Neuron (in vitro differentiated cells): ENCODE measurements at regions not wholly inside any gene's neighbourhood (a gene's known extent, or its start where the extent isn't known, plus 50 kb on each side); places are given as distances from the start of the nearest gene placed in this dataset.

Experiments used
- H2AFZ ChIP-seq: one replicate; pipeline ENCODE4 v1.6.1; 2013; ENCODE audit warnings: low read depth, mild to moderate bottlenecking, inconsistent platforms, low read length, moderate library complexity
- H3K27me3 ChIP-seq: one replicate; pipeline ENCODE4 v1.6.1; 2013; ENCODE audit warnings: low read length; ENCODE audit not compliant: insufficient read depth
- H3K36me3 ChIP-seq: one replicate; pipeline ENCODE4 v1.6.1; 2013; ENCODE audit warnings: low read length; ENCODE audit not compliant: insufficient read depth
- H3K4me1 ChIP-seq: one replicate; pipeline ENCODE4 v1.6.1; 2013; ENCODE audit warnings: low read length; ENCODE audit not compliant: insufficient read depth
- H3K4me3 ChIP-seq: 2 replicates; pipeline ENCODE4 v1.5.1; 2013; ENCODE audit warnings: mild to moderate bottlenecking, low read length, moderate library complexity
- H3K9me3 ChIP-seq: one replicate; pipeline ENCODE4 v1.6.1; 2013; ENCODE audit warnings: low read length

DNA sequence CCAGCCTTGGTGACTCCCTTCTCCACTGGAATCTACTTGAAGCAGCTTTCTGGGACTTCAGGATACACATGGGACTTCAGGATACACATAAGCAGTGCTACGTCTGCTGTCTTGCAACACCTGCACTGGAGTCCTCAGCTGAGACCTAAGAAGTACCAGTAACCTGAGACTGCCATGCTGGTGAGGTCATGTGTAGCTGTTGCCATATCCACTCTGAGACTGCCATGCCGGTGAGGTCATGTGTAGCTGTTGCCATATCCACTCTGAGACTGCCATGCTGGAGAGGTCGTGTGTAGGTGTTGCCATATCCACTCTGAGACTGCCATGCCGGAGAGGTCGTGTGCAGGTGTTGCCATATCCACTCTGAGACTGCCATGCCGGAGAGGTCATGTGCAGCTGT, 937.9 kb downstream of the EFNB2 start:
- no peak overlapping the region for H3K4me3 ChIP-seq
- H3K27me3 ChIP-seq: no peaks in the 10 kb centered on the region
- H3K36me3 ChIP-seq: no peaks in the 10 kb centered on the region
- no peak overlapping the region for H2AFZ ChIP-seq
- no peaks in the 10 kb centered on the region for H3K9me3 ChIP-seq
- H3K4me1 ChIP-seq: no peaks in the 10 kb centered on the region

DNA sequence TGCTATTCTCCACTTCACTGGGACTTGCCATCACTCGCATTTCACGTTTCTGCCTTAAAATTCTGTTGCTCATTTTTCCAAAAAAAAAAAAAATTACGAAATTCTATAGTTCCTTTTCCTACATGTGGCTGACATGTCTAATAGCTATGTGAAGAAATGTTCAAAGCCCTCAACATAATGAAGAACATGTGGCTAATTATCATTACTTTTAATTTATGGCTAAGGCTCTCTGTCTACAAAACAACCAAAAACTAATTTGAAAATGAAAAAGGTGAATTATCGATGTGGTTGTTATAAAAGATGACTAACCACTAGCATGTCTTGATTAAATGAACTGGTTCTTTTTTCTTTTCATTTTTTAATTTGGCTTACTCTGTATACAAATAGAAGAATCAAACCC, 940.0 kb downstream of the EFNB2 start:
- no peaks in the 10 kb centered on the region for H3K36me3 ChIP-seq
- H3K4me3 ChIP-seq: no peak overlapping the region
- no peaks in the 10 kb centered on the region for H3K27me3 ChIP-seq
- peaks cover 13% of the 10 kb centered on the region for H3K4me1 ChIP-seq
- no peaks in the 10 kb centered on the region for H3K9me3 ChIP-seq
- H2AFZ ChIP-seq: no peak overlapping the region

DNA sequence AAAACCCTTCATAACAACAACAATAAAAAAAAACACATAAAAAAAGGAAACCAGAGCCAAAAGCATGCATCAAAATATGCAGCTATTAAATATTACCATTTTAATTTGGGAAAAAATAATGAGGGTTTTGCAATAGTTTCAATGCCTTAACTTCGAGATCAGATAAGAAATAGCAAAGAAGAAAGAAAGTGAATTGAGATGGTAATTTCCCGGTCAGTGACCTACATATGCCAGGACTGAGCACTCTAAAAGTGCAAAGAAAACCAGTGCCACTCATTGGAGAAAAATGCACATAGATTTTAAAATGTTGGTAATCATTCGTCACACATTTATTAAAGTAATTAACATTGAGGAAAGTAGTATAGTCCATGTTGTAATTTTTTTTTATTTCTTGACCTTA, 944.2 kb downstream of the EFNB2 start:
- Histone ChIP-seq H3K36me3 (no peaks in the 10 kb centered on the region), H3K4me3 (no peak overlapping the region), H3K4me1 (peaks cover 35% of the 10 kb centered on the region), H3K9me3 (no peaks in the 10 kb centered on the region), H3K27me3 (no peaks in the 10 kb centered on the region), H2AFZ (no peak overlapping the region)

DNA sequence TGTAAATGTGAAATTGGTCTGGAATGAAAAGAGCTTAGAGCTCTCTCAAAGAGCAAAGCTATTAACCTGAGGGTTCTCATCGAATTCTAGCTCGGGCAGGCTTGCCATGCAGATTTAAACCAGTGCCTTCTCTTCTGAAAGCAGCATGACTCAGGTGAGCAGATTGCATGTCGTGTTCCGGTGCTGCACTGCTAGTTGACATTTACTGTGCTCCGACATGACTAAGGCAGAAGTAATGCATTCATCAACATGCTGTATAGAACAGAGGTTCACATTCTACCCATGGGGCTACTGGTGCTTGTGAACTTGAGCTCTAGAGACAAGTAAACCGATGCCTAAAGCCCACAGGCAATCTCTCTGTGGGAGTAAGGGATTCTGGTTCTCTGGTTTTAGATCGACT, 947.7 kb downstream of the EFNB2 start:
- no peak overlapping the region for H3K4me3 ChIP-seq
- H3K9me3 ChIP-seq: no peaks in the 10 kb centered on the region
- H2AFZ ChIP-seq: no peak overlapping the region
- peaks cover 35% of the 10 kb centered on the region for H3K4me1 ChIP-seq
- H3K36me3 ChIP-seq: no peaks in the 10 kb centered on the region
- no peaks in the 10 kb centered on the region for H3K27me3 ChIP-seq

DNA sequence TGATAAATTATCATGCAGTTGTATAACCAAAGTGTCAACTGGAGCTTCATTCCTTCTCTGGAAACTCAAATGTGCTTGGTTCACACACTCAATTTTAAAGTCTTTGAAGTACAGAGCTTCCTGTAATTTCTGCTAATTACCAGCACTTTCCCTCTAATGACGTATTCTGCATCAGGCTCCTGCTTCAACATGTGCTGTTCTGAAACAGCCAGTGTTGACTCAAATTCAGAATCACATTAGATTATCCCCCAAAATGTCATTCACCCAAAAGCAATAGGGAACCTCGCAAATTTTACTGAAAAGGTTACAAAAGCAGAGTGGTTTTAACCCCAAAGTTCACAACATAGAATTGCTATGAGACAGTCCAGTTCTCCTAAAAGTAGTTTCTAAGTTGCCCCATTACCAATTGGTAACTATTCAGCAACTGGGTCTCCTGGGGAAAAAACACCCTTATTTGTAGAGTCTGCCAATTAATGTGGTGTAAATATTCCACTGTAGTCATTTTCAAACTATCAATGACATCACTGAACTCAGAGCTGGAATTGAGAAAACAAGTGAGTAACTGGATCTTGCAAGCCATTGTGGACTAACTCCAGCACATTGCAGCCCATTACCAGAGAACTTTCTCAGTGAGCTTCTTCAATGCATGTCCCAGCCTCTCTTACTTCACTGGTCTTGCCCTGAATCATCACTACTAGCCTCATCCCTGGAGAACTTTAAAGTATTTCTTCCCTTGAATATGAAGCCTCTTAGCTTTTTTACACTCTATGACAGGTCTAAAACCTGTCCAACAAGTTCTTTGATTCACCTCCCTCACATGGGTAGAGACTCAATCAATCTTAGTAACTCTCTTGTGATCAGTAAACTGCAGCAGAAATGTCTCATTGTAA, 955.4 kb downstream of the EFNB2 start:
- H3K36me3 ChIP-seq: no peaks in the 10 kb centered on the region
- no peaks in the 10 kb centered on the region for H3K4me1 ChIP-seq
- H2AFZ ChIP-seq: no peak overlapping the region
- H3K27me3 ChIP-seq: no peaks in the 10 kb centered on the region
- H3K4me3 ChIP-seq: no peak overlapping the region
- H3K9me3 ChIP-seq: peaks cover 4% of the 10 kb centered on the region

DNA sequence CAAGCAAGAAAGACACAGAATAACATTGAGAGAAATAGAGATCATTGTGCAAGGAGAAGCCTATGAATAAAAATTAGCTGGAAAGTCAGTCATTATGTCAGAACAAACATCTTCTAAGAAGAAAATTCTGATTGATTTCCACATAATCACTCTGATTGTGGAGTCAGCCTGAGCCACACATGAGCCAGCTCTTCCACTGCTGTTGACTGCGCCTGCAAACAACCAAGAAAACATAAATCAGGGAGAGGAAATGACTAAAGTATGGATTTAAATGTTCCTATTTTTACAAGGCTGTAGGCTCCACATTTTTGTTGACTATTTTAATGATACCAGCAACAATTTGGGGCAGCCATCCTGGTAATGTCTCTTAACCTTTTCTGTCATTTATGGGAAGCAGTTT, 962.3 kb downstream of the EFNB2 start:
- H3K9me3 ChIP-seq: peaks cover 6% of the 10 kb centered on the region

DNA sequence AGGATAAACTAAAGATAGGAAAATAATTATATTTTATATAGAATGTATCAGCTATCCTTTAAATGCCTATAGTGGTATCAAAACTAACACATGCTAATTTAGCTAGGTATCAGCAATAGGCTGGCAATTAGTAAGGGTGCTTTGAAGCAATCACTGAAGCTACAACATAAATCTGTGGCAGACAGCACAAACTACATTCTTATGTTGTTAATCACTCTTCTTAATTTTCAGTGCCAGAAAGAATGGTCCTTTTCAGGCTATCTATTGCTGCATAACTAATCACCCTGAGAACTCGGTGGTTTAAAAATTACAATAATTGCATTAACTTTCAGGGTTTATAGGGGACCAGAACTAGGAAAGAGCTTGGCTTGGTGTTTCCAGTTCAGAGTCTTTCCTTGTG, 963.1 kb downstream of the EFNB2 start:
- H3K36me3 ChIP-seq: no peaks in the 10 kb centered on the region
- H3K4me1 ChIP-seq: peaks cover 3% of the 10 kb centered on the region

More for the DNA sequence above, 962.3 kb downstream of the EFNB2 start:
- no peak overlapping the region for H3K4me3 ChIP-seq
- H2AFZ ChIP-seq: no peak overlapping the region
- no peaks in the 10 kb centered on the region for H3K36me3 ChIP-seq
- no peaks in the 10 kb centered on the region for H3K27me3 ChIP-seq
- H3K4me1 ChIP-seq: peaks cover 3% of the 10 kb centered on the region

DNA sequence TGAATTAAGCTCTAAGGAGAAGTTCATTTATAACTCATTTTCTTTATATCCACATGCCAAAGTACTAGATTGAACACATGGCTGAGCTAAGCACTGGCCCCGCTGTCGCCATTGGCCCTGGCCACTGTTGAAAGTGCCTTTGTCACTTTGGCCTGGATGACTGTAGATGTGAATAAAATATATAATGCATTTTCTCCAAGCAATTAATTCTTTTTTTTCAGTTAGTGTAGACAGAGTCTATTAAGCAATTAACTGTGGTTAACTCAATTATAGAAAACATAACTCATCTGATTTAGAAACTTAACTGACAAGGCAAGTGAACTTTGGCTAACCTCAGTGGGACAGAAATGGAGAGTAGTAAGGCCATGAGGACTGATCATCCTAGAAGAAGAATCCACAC, 965.6 kb downstream of the EFNB2 start:
- H3K4me1 ChIP-seq: peaks cover 3% of the 10 kb centered on the region
- no peaks in the 10 kb centered on the region for H3K27me3 ChIP-seq
- H2AFZ ChIP-seq: no peak overlapping the region
- no peaks in the 10 kb centered on the region for H3K9me3 ChIP-seq
- H3K36me3 ChIP-seq: no peaks in the 10 kb centered on the region
- no peak overlapping the region for H3K4me3 ChIP-seq

More for the DNA sequence above, 963.1 kb downstream of the EFNB2 start:
- no peak overlapping the region for H3K4me3 ChIP-seq
- peaks cover 6% of the 10 kb centered on the region for H3K9me3 ChIP-seq
- no peak overlapping the region for H2AFZ ChIP-seq
- H3K27me3 ChIP-seq: no peaks in the 10 kb centered on the region

DNA sequence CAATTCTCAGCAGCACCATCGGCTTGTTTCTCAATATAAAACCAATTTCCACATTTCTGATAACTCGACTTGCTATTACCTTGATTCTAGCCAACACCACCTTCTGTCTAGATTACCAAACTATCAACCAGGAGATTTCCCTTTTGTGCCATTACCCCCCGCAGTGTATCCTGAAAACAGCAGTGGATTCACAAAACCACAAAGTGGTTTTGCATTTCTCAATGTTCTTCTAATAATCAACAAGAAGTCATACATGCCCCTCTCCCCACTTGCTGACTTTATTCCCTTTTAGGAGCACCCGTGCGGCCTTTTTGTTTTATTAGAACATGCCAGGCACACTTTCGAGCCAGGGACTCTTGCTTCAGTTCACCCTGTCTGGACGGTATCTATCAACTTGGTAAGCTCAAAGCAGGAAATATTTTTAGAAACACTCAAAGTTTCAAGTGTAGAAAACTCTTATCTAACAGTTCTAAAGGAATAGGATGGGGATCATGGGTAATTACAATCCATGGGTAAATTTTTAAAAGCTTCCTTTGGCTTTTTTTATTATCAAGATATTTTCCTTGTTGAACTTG, 967.4 kb downstream of the EFNB2 start:
- Histone ChIP-seq H2AFZ (no peak overlapping the region), H3K9me3 (no peaks in the 10 kb centered on the region), H3K27me3 (no peaks in the 10 kb centered on the region), H3K4me3 (no peak overlapping the region), H3K36me3 (no peaks in the 10 kb centered on the region), H3K4me1 (peaks cover 3% of the 10 kb centered on the region)

DNA sequence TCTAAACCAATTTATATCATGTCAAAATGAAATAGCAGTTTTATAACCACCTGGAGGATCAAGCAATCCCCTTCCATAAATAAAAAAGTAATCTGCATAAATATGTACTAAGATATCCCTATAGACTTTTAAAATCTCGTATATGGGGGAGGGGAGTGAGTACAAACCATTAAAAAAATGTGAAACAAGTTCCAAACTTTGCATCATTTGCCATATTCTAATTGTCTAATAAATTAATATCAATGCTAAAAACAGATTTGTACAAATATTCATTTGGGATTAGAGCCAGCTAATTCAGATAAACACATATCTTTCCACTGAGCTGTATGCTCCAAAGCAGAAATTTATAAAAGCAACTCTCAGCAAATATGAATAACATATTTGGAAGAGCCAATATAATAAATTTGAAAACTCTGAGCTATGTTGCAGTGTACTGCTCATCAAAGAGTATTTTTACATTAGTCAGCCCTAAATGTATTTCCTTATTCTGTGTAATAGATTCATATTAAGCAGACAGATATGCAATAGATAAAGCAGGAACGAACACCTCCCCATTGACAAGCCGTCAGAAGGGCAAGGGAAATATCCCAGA, 970.2 kb downstream of the EFNB2 start:
- no peaks in the 10 kb centered on the region for H3K9me3 ChIP-seq
- no peaks in the 10 kb centered on the region for H3K27me3 ChIP-seq
- no peaks in the 10 kb centered on the region for H3K36me3 ChIP-seq
- H3K4me1 ChIP-seq: no peaks in the 10 kb centered on the region
- H3K4me3 ChIP-seq: no peak overlapping the region
- no peak overlapping the region for H2AFZ ChIP-seq

DNA sequence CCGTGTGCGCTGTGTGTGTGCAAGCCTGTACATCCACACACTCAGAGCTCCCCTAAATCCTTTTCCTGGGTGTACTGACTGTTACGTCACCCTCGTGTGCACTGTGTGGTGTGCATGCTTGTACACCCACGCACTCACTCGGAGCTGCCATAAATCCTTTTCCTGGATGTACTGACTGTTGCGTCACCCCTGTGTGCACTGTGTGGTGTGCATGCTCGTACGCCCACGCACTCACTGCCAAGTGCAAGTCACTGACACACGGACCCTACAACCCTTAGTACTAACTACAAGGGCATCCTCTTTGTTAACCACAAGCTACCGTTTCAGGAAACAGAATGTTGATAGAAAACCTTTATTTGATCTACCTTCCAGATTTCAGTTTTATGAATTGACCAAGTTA, 983.4 kb downstream of the EFNB2 start:
- H3K4me1 ChIP-seq: peaks cover 2% of the 10 kb centered on the region
- no peak overlapping the region for H2AFZ ChIP-seq
- no peaks in the 10 kb centered on the region for H3K36me3 ChIP-seq

DNA sequence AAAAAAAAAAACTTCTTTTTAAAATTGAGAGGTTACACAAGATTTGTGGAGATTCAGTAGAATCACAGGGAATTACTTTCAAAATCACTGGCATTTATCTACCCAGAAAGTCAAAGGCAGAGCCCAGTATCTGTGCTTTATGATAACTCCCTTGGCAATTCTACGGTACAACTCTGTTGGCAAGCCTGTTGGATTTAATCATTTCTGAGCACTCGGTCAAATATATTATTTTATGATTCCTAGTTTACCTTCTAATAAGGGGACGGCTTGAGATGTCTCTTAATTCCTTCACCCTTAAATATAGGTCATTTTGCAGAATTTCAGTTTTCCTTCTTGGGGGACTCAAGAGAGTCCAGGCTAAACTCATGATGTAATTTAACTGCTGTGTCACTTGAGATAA, 987.6 kb downstream of the EFNB2 start:
- H3K9me3 ChIP-seq: no peaks in the 10 kb centered on the region
- no peak overlapping the region for H3K4me3 ChIP-seq
- H3K36me3 ChIP-seq: no peaks in the 10 kb centered on the region
- H3K27me3 ChIP-seq: no peaks in the 10 kb centered on the region
- H2AFZ ChIP-seq: no peak overlapping the region
- no peaks in the 10 kb centered on the region for H3K4me1 ChIP-seq

More for the DNA sequence above, 983.4 kb downstream of the EFNB2 start:
- H3K9me3 ChIP-seq: no peaks in the 10 kb centered on the region
- no peaks in the 10 kb centered on the region for H3K27me3 ChIP-seq
- no peak overlapping the region for H3K4me3 ChIP-seq

DNA sequence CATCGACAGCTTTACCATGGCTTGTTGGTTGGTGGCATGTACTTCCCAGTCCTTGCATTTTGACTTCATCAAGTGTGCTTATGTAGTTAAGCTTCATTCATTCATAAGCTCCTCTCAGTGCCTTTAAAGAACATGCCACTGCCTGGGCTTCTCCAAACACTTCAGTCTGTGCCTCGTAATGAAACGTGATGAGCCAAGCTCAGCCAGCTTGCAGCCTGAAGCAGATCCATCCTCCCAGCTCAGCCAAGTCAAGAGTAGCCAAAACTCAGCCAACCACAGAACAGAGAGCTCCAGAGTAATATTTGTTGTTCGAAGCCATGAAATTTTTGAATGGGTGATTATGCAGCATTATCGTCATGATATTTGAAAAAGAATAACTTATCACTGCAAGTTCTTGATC, 989.7 kb downstream of the EFNB2 start:
- no peak overlapping the region for H2AFZ ChIP-seq
- H3K27me3 ChIP-seq: no peaks in the 10 kb centered on the region

More for the DNA sequence above, 989.7 kb downstream of the EFNB2 start:
- no peaks in the 10 kb centered on the region for H3K9me3 ChIP-seq
- no peaks in the 10 kb centered on the region for H3K4me1 ChIP-seq
- H3K36me3 ChIP-seq: no peaks in the 10 kb centered on the region
- no peak overlapping the region for H3K4me3 ChIP-seq
